Adipocyte (in vitro differentiated cells): ENCODE measurements at regions not wholly inside any gene's neighbourhood (a gene's known extent, or its start where the extent isn't known, plus 50 kb on each side); places are given as distances from the start of the nearest gene placed in this dataset.

Source experiments
- DNase-seq: peaks from one replicate; pipeline ENCODE4 v3.0.0-alpha.2; 2015; ENCODE audit warnings: low read depth
- H3K27me3 ChIP-seq: replicated peaks from 2 replicates; pipeline ENCODE4 v1.7.0; 2013; ENCODE audit warnings: mild to moderate bottlenecking, low read length, moderate library complexity; ENCODE audit not compliant: control insufficient read depth, insufficient read depth
- H3K36me3 ChIP-seq: 2 replicates; pipeline ENCODE4 v1.7.0; 2013; ENCODE audit warnings: low read length, mild to moderate bottlenecking, moderate library complexity; ENCODE audit not compliant: control insufficient read depth, insufficient read depth, severe bottlenecking
- H3K4me1 ChIP-seq: 2 replicates; pipeline ENCODE4 v1.7.0; 2013; ENCODE audit warnings: mild to moderate bottlenecking, low read length, moderate library complexity; ENCODE audit not compliant: control insufficient read depth, insufficient read depth
- H3K4me3 ChIP-seq: 2 replicates; pipeline ENCODE4 v1.7.0; 2013; ENCODE audit warnings: mild to moderate bottlenecking, low read length, moderate library complexity
- H3K9ac ChIP-seq: 2 replicates; pipeline ENCODE4 v1.7.0; 2013; ENCODE audit warnings: mild to moderate bottlenecking, low read length, moderate library complexity
- H3K9me3 ChIP-seq: 2 replicates; pipeline ENCODE4 v1.7.0; 2013; ENCODE audit warnings: mild to moderate bottlenecking, low read length, moderate library complexity; ENCODE audit not compliant: control insufficient read depth

- Histone ChIP-seq H3K9ac (no peak overlapping the region), H3K36me3 (no peaks in the 10 kb centered on the region), H3K4me1 (no peaks in the 10 kb centered on the region), H3K4me3 (no peak overlapping the region), H3K9me3 (peaks cover 13% of the 10 kb centered on the region), H3K27me3 (no peaks in the 10 kb centered on the region)
- DNase-seq = no peak
Observed at GRCh38 chr16:35725949-35726348, 2266.5 kb downstream of the TP53TG3F start.

- Histone ChIP-seq H3K4me3 (no peak overlapping the region), H3K9me3 (no peaks in the 10 kb centered on the region), H3K9ac (no peak overlapping the region), H3K36me3 (no peaks in the 10 kb centered on the region), H3K4me1 (no peaks in the 10 kb centered on the region), H3K27me3 (no peaks in the 10 kb centered on the region)
- DNase-seq = no peak
Observed at GRCh38 chr16:35730251-35730650, 2270.8 kb downstream of the TP53TG3F start.

GRCh38 chr16:35731341-35732040 is 2272.1 kb downstream of the TP53TG3F start:
- Histone ChIP-seq H3K27me3 (no peaks in the 10 kb centered on the region), H3K4me3 (no peak overlapping the region), H3K36me3 (no peaks in the 10 kb centered on the region), H3K4me1 (no peaks in the 10 kb centered on the region), H3K9ac (no peak overlapping the region), H3K9me3 (no peaks in the 10 kb centered on the region)
- no peak for DNase-seq

GRCh38 chr16:35732046-35732810 is 2272.8 kb downstream of the TP53TG3F start:
- no peaks in the 10 kb centered on the region for H3K36me3 ChIP-seq
- no peaks in the 10 kb centered on the region for H3K9me3 ChIP-seq

GRCh38 chr16:35733278-35733965 is 2274.0 kb downstream of the TP53TG3F start:
- no peaks in the 10 kb centered on the region for H3K4me1 ChIP-seq
- no peaks in the 10 kb centered on the region for H3K9me3 ChIP-seq
- H3K9ac ChIP-seq = no peak overlapping the region
- no peak overlapping the region for H3K4me3 ChIP-seq
- no peak for DNase-seq
- no peaks in the 10 kb centered on the region for H3K36me3 ChIP-seq
- H3K27me3 ChIP-seq = no peaks in the 10 kb centered on the region

More at GRCh38 chr16:35732046-35732810, 2272.8 kb downstream of the TP53TG3F start:
- H3K4me3 ChIP-seq = no peak overlapping the region
- H3K4me1 ChIP-seq = no peaks in the 10 kb centered on the region
- no peaks in the 10 kb centered on the region for H3K27me3 ChIP-seq
- no peak overlapping the region for H3K9ac ChIP-seq
- DNase-seq = no peak

GRCh38 chr16:35733971-35734702 is 2274.7 kb downstream of the TP53TG3F start:
- no peaks in the 10 kb centered on the region for H3K9me3 ChIP-seq
- no peak for DNase-seq
- H3K36me3 ChIP-seq = no peaks in the 10 kb centered on the region
- no peak overlapping the region for H3K9ac ChIP-seq
- H3K27me3 ChIP-seq = no peaks in the 10 kb centered on the region
- H3K4me1 ChIP-seq = no peaks in the 10 kb centered on the region
- H3K4me3 ChIP-seq = no peak overlapping the region

GRCh38 chr16:35734728-35735402 is 2275.5 kb downstream of the TP53TG3F start:
- H3K9ac ChIP-seq = no peak overlapping the region
- no peak for DNase-seq
- H3K4me3 ChIP-seq = no peak overlapping the region
- no peaks in the 10 kb centered on the region for H3K4me1 ChIP-seq
- H3K36me3 ChIP-seq = no peaks in the 10 kb centered on the region
- H3K27me3 ChIP-seq = no peaks in the 10 kb centered on the region
- H3K9me3 ChIP-seq = no peaks in the 10 kb centered on the region

- DNase-seq = no peak
- H3K9ac ChIP-seq = no peak overlapping the region
- H3K9me3 ChIP-seq = no peaks in the 10 kb centered on the region
Observed at GRCh38 chr16:35735403-35736251, 2276.2 kb downstream of the TP53TG3F start.

GRCh38 chr16:35736546-35736945 is 2277.1 kb downstream of the TP53TG3F start:
- Histone ChIP-seq H3K9me3 (no peaks in the 10 kb centered on the region), H3K27me3 (no peaks in the 10 kb centered on the region), H3K4me3 (no peak overlapping the region), H3K4me1 (no peaks in the 10 kb centered on the region), H3K9ac (no peak overlapping the region), H3K36me3 (no peaks in the 10 kb centered on the region)
- DNase-seq = no peak

More at GRCh38 chr16:35735403-35736251, 2276.2 kb downstream of the TP53TG3F start:
- Histone ChIP-seq H3K4me3 (no peak overlapping the region), H3K4me1 (no peaks in the 10 kb centered on the region), H3K36me3 (no peaks in the 10 kb centered on the region), H3K27me3 (no peaks in the 10 kb centered on the region)

GRCh38 chr16:35737076-35737475 is 2277.7 kb downstream of the TP53TG3F start:
- H3K27me3 ChIP-seq = no peaks in the 10 kb centered on the region
- no peaks in the 10 kb centered on the region for H3K36me3 ChIP-seq
- no peaks in the 10 kb centered on the region for H3K4me1 ChIP-seq
- H3K9me3 ChIP-seq = no peaks in the 10 kb centered on the region
- DNase-seq = peak; percentile 1
- H3K9ac ChIP-seq = no peak overlapping the region
- no peak overlapping the region for H3K4me3 ChIP-seq
